HG02870 (cell line): ENCODE measurements at regions not wholly inside any gene's neighbourhood (a gene's known extent, or its start where the extent isn't known, plus 50 kb on each side); places are given as distances from the start of the nearest gene placed in this dataset.

Experiments
- ATAC-seq: cut with Tn5 transposase; IDR thresholded peaks from one replicate; pipeline ENCODE4 v1.9.1; 2021; ENCODE audit warnings: mild to moderate bottlenecking, moderate library complexity; ENCODE audit not compliant: unreplicated experiment

DNA sequence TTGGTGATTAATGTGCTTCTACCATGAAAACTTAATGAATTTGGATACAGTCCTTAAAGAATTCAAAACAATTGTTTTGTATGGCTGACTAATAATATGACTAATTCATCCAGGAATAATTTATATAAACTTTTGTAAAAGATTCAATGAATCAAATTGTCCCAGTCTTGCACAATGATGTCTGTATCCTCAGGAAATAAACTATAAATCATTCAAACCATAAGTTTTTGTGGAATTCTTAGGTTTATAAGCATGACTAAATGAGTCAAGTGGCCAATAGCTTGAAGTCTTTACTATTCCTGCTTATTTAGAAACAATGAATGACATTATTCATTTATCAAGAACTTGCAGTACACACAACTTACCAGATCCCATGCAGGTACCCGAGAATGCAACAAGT is 935.0 kb upstream of the INTU start:
- no peak for ATAC-seq

DNA sequence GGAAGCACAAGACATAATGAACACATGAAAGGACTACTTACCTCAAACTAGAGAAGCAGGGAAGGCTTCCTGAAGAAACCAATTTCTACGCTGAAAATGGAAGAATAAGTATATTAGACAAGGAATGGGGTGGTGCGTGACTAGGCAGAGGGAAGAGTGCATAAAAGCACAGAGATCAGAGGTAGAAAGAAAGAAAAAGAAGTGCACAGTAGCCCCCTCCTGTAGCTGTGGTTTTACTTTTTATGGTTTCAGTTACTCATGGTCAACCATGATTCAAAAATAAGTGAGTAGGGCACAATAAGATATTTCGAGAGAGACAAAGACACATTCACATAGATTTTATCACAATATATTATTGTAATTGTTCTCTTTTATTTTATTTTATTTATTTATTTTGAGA is 934.5 kb upstream of the INTU start:
- no peak for ATAC-seq

GRCh38 chr4:126701756-126702155 is 931.0 kb upstream of the INTU start:
- ATAC-seq = no peak

GRCh38 chr4:126702747-126703146 is 930.0 kb upstream of the INTU start:
- ATAC-seq = no peak

- ATAC-seq = no peak
Measured at GRCh38 chr4:126705266-126705665, 927.5 kb upstream of the INTU start.

DNA sequence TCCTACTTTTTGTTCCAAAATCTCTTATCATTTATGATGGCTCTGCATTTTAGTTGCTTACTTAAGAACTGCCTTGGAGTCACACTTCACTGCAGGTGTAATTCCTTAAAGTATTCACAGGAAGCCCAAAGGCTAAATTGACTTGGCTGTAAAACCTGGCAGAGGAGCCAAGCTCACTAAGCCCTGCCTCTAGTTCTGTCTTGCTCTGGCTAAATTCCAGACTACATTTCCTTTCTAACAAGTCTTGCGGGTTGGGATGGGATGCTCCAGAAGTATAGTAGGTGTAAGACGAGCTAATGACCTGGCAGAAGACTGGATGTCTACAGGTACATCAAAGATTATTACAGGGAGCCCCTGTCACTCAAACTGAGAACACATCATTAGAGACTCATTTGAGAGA is 924.0 kb upstream of the INTU start:
- ATAC-seq = no peak

DNA sequence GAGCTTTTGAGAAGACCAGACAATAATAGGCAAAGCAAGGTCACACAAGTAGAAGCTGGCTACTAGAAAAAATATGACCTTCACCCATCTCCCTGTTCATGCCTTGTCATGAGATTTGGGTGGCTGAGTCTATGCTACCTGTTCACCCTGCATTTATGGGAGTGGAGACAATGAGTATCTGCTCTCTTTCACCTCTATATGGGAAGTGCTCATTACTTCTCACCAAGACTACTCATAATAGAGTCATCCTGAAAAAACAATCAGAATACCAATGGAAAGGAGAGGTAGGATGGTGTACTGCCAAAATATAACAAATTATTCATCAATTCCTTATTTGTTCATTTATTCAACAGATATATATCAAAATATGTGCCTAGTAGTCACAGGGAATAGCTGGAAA is 921.8 kb upstream of the INTU start:
- ATAC-seq = no peak

- ATAC-seq = no peak
Measured at GRCh38 chr4:126715067-126715466, 917.7 kb upstream of the INTU start.

DNA sequence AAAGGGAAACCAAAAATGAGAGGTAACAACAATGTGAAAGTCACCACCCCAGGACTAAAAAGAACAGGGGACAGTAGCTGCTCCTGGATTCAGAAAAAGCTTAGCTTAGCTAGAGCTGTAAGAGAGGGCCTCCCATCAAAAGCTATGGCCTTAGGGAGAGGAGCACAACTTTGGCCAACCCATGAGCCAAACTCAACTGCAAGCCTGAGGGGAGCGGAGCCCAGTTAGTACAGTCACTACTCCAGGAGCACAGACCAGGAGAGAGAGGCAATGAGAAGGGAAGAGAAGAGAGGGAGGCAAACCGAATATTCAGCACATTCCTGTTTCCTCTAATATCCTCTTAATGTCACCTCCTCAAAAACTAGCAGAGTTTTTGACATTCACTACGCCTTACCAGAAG is 917.1 kb upstream of the INTU start:
- ATAC-seq = no peak

GRCh38 chr4:126718136-126718535 is 914.6 kb upstream of the INTU start:
- no peak for ATAC-seq

DNA sequence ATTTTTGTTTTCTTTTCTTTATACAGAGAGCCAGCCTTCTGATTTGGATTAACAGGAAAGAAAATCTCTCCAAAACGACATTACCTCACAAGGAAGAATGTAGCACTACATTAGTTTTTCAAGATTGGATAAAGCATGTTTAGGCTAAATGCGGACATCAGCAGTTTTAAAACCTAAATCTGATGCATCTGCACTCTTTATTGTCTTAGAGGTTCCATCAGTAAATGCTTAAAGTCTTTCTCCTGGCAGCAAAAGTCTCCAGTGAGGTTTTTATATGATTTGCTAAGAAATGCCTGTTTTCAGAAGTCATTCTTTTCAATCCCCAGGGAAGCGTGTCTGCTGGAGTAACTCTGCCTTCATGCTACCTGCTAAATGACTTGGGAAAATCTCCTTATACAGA is 912.9 kb upstream of the INTU start:
- ATAC-seq = no peak

- no peak for ATAC-seq
Measured at GRCh38 chr4:126725906-126726305, 906.9 kb upstream of the INTU start.

- no peak for ATAC-seq
Measured at GRCh38 chr4:126727461-126727860, 905.3 kb upstream of the INTU start.

GRCh38 chr4:126731062-126731461 is 901.7 kb upstream of the INTU start:
- ATAC-seq = no peak

GRCh38 chr4:126733301-126733700 is 899.5 kb upstream of the INTU start:
- ATAC-seq = no peak

GRCh38 chr4:126734465-126734864 is 898.3 kb upstream of the INTU start:
- ATAC-seq = no peak

- ATAC-seq = no peak
Measured at GRCh38 chr4:126735294-126736132, 897.2 kb upstream of the INTU start.

- no peak for ATAC-seq
Measured at GRCh38 chr4:126736133-126736518, 896.6 kb upstream of the INTU start.

DNA sequence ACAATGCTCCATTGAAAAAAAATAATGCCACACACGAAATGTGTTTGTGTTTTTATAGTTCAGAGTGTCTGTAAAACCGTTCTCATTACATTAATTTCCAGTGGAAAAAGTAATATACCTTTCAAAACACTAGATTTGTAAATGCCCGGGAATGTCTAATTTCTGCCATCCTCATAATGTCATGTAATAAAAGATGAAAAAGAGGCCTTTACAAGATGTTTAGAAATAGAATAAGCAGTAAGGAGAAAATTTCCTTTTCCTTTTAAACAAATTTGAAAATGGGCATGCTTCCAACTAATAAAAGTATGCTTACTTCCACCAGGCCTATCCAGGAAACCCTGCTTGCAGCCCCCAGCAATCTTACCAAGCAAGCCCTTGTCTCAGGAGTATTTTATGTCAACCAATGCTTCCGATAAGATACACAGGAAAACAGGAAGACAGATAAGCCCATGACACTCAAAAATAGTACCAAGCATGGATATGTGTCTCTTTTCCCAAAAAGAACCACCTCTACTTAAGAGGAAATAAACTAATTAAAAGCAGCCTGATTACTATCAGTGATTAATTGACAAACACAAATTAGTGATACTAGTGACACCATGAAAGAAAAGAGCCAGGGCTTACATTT is 894.7 kb upstream of the INTU start:
- no peak for ATAC-seq

DNA sequence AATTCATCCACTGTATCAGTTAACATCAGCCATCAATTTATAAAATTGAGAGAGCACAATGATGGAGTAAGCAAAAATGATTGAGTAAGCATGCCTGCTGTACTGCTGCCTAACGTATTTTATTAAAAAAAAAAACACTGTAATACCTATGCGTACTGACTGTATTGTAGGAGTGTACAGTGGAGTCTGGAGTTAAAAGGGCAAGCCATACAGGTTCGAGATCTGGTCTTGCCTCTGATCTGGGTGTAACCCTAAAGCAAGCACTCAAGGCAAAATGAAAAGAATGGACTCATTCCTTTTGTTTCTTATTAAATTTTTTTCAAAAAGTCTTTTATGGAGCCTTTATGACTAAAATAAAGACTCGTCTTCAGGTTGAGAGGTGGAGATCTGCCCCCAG is 894.2 kb upstream of the INTU start:
- ATAC-seq = no peak

GRCh38 chr4:126738926-126739325 is 893.8 kb upstream of the INTU start:
- no peak for ATAC-seq

DNA sequence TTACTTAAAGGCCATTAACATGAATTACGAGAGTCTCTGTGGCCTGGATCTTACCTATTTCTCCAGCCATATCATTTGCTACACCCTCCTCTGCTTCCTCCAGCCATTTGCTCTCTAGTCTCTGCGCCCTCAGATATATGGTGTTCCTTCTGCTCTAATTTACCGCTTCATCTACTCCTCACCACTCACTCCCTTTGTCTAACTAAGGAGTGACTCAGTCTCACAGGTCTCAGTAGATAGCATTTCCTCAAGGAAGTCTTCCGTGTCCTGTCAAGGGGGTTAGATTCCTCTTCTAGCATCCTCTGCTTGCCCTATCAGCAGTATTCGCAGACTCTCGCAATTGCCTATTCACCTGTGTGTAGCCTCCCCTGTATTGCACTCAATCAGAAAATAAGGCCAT is 892.1 kb upstream of the INTU start:
- ATAC-seq = no peak

DNA sequence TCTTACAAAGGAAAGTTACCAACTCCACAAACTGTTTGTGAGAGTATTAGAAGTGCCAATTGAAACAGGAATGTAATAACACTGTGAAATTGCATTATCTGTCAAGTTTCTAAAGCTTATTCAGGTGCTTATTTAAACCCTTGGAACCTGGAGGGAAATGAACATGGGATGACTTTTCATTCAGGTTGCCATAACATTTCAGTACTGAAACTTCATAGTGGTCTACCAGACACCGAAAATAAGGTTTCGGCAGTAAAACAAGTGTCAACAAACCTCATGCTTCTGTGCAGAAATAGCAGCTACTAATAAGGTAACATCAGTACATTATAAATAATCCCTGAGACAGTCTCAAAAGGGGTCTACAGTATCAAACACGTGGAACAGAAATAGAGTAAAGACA is 890.7 kb upstream of the INTU start:
- ATAC-seq = peak; percentile 63
